HEK293T (cell line): ENCODE measurements at regions not wholly inside any gene's neighbourhood (a gene's known extent, or its start where the extent isn't known, plus 50 kb on each side); places are given as distances from the start of the nearest gene placed in this dataset.

Experiments used
- CTCF ChIA-PET: fragments of 350-600 bp; formaldehyde crosslinking; extraction: SDS; loops from one replicate; lab custom pipeline; 2021; ENCODE audit warnings: antibody characterized with exemption, inconsistent platforms; lab: Yijun Ruan, JAX
- POLR2A ChIA-PET: fragments of 350-600 bp; formaldehyde crosslinking; extraction: SDS; loops from one replicate; lab custom pipeline; 2020; ENCODE audit warnings: antibody characterized with exemption, inconsistent platforms; lab: Yijun Ruan, JAX
- DNase-seq: peaks from one replicate; pipeline ENCODE4 v3.0.0; 2012; ENCODE audit warnings: mixed read lengths; ENCODE audit errors: extremely low spot score
- ARNT ChIP-seq: fragments of 450-650 bp; IDR thresholded peaks from 2 replicates; pipeline ENCODE4 v1.6.1; 2017; ENCODE audit warnings: mild to moderate bottlenecking
- BHLHE40 ChIP-seq: fragments of 450-650 bp; IDR thresholded peaks from 2 replicates; pipeline ENCODE4 v1.6.1; 2016; ENCODE audit warnings: mild to moderate bottlenecking, moderate library complexity, borderline replicate concordance
- CTBP1 ChIP-seq: fragments of 450-650 bp; IDR thresholded peaks from 2 replicates; pipeline ENCODE4 v1.6.1; 2016; ENCODE audit warnings: borderline replicate concordance
- ELF4 ChIP-seq: fragments of 450-650 bp; IDR thresholded peaks from 2 replicates; pipeline ENCODE4 v1.6.1; 2017; ENCODE audit warnings: antibody characterized with exemption
- FOXA1 ChIP-seq: fragments of 450-650 bp; IDR thresholded peaks from 2 replicates; pipeline ENCODE4 v1.6.1; 2016; ENCODE audit warnings: mild to moderate bottlenecking
- FOXK2 ChIP-seq: fragments of 450-650 bp; IDR thresholded peaks from 2 replicates; pipeline ENCODE4 v1.6.1; 2016; ENCODE audit warnings: mild to moderate bottlenecking
- FOXM1 ChIP-seq: fragments of 450-650 bp; IDR thresholded peaks from 2 replicates; pipeline ENCODE4 v1.6.1; 2017; ENCODE audit warnings: mild to moderate bottlenecking, borderline replicate concordance
- HDGF ChIP-seq: fragments of 450-650 bp; IDR thresholded peaks from 2 replicates; pipeline ENCODE4 v1.6.1; 2017; ENCODE audit warnings: antibody characterized with exemption, borderline replicate concordance
- L3MBTL2 ChIP-seq: fragments of 450-650 bp; conservative IDR thresholded peaks from 2 replicates; pipeline ENCODE4 v1.6.1; 2016; ENCODE audit warnings: mild to moderate bottlenecking
- LEF1 ChIP-seq: fragments of 450-650 bp; IDR thresholded peaks from 2 replicates; pipeline ENCODE4 v1.6.1; 2017; ENCODE audit warnings: mild to moderate bottlenecking, borderline replicate concordance
- NFRKB ChIP-seq: fragments of 450-650 bp; IDR thresholded peaks from 2 replicates; pipeline ENCODE4 v1.6.1; 2016; ENCODE audit warnings: mild to moderate bottlenecking, moderate library complexity
- SP1 ChIP-seq: fragments of 450-650 bp; IDR thresholded peaks from 2 replicates; pipeline ENCODE4 v1.6.1; 2017
- SUZ12 ChIP-seq: fragments of 450-650 bp; IDR thresholded peaks from 2 replicates; pipeline ENCODE4 v1.6.1; 2016; ENCODE audit warnings: mild to moderate bottlenecking
- TARDBP ChIP-seq: fragments of 450-650 bp; IDR thresholded peaks from 2 replicates; pipeline ENCODE4 v1.6.1; 2016
- ZNF384 ChIP-seq: fragments of 450-650 bp; IDR thresholded peaks from 2 replicates; pipeline ENCODE4 v1.6.1; 2016
- TF ChIP-seq, protein P1 (sequence below): fragments of 450-650 bp; IDR thresholded peaks from 2 replicates; pipeline ENCODE4 v1.6.1; 2016

DNA sequence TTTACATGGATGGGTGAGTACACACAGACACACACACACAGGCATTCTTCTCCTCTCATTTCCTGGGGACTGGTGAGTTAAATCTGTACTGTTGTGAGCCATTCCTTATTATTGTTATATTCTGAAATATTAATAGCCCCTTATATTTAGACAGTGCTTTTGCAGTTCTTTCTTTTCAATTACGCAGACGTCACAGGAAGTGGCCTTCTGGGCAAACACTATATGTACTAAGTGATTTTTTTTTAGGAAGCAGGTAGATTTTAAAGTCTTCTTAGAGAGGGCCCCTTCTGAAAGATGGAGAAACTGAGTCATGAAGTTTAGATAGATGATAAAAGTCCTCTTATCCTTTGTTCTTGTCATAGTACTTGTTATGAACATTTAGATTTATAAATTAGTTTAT, 1213.6 kb downstream of the VRK1 start:
- POLR2A ChIA-PET = no interaction called here
- TF ChIP-seq NFRKB (no peak), FOXK2 (no peak), FOXA1 (no peak), BHLHE40 (no peak), CTBP1 (no peak), TARDBP (no peak), SP1 (no peak)
- no peak for DNase-seq
- CTCF ChIA-PET = no interaction called here

DNA sequence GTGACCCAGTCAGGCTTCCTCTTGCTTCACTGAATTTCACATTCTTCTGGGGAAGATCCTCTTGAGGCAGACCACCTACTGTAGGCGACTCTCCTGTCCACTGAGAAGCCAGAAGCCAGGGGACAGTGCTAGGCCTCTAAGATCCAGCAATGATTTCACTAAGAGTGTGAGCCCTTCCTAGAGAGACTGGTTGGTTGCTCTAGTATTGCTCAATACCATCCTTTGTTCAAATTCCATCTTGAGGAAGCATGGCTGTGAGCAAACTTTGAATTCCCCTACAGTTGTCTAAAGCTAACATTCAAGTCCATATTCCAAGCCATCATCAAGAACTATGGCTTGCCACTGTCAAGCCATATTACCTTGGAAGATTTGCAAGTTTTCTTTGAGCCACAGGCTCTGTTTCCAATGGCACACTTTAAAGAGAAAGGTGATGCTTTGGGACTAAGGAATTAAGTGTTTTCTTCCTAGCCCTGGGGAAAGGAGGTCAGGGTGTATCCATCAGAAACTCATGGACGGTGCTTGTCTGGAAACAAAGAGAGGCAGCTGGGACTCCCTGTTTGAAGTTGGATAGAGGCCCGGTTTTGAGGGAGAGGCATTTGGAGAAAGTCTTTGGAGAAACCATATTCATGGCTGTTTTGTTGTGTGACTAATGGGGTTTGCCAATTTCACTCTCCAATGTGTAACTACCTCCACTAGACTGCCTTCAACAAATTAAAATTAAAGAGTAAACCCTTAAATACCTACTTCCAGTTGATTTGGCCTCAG, 1217.9 kb downstream of the VRK1 start:
- POLR2A ChIA-PET = no interaction called here
- TF ChIP-seq NFRKB (no peak), HDGF (no peak), L3MBTL2 (no peak), LEF1 (no peak), SP1 (no peak), ARNT (no peak), FOXA1 (no peak), ZNF384 (no peak), BHLHE40 (no peak), CTBP1 (no peak), FOXM1 (no peak), ELF4 (no peak), SUZ12 (no peak), FOXK2 (no peak), TARDBP (no peak)
- TF ChIP-seq, protein P1, sequence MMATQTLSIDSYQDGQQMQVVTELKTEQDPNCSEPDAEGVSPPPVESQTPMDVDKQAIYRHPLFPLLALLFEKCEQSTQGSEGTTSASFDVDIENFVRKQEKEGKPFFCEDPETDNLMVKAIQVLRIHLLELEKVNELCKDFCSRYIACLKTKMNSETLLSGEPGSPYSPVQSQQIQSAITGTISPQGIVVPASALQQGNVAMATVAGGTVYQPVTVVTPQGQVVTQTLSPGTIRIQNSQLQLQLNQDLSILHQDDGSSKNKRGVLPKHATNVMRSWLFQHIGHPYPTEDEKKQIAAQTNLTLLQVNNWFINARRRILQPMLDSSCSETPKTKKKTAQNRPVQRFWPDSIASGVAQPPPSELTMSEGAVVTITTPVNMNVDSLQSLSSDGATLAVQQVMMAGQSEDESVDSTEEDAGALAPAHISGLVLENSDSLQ = no peak
- no peak for DNase-seq
- CTCF ChIA-PET = no interaction called here

- ChIA-PET CTCF (no interaction called here), POLR2A (no interaction called here)
- no peak for DNase-seq
- no peak for TF ChIP-seq HDGF
- no peak for TF ChIP-seq LEF1
- TF ChIP-seq, protein P1 = no peak
- no peak for TF ChIP-seq SP1
- TF ChIP-seq FOXA1 = no peak
- TF ChIP-seq TARDBP = no peak
- TF ChIP-seq FOXM1 = no peak
- TF ChIP-seq BHLHE40 = no peak
- no peak for TF ChIP-seq ELF4
- no peak for TF ChIP-seq CTBP1
- no peak for TF ChIP-seq ARNT
Measured at GRCh38 chr14:98015921-98016320, 1218.7 kb downstream of the VRK1 start.

- ChIA-PET POLR2A (interaction anchor here (0.6 kb wide), 1 partner anchor 93 kb away, joined by 3 read pairs; no protein-coding TSS in a partner anchor), CTCF (no interaction called here)
Measured at GRCh38 chr14:98018628-98019027, 1221.4 kb downstream of the VRK1 start.

GRCh38 chr14:98022541-98023520, 1225.6 kb downstream of the VRK1 start:
- no peak for TF ChIP-seq SP1
- ChIA-PET POLR2A (no interaction called here), CTCF (interaction anchor here (0.5 kb wide), 1 partner anchor 14 kb away, joined by 3 read pairs; no protein-coding TSS in a partner anchor)
- no peak for DNase-seq

More at GRCh38 chr14:98018628-98019027, 1221.4 kb downstream of the VRK1 start:
- no peak for DNase-seq
- TF ChIP-seq BHLHE40 = no peak
- no peak for TF ChIP-seq NFRKB
- TF ChIP-seq SP1 = no peak
- TF ChIP-seq L3MBTL2 = no peak
- TF ChIP-seq LEF1 = no peak
- TF ChIP-seq, protein P1 = no peak
- TF ChIP-seq SUZ12 = no peak
- TF ChIP-seq FOXM1 = no peak
- TF ChIP-seq ZNF384 = no peak
- no peak for TF ChIP-seq FOXA1
- no peak for TF ChIP-seq ARNT
- no peak for TF ChIP-seq ELF4
- no peak for TF ChIP-seq FOXK2
- no peak for TF ChIP-seq TARDBP
- no peak for TF ChIP-seq CTBP1
- no peak for TF ChIP-seq HDGF

DNA sequence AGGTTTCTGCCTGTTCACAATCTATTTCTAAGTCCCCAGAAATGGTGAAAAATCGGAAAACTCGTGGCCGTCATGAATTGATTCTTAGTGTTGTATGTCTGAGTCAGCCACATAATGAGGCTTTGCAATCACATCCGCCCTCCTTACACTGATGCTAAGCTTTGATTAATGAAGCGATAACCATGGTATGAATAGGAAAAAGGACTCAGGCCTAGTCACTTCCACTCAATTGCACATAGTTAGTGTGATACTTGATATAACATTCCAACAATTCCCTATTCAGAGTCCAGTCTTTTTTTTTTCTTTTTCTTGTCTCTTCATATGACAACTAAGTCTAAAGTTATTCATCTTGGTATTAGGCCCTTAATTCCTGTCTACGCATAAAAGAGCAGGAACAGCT, 1231.0 kb downstream of the VRK1 start:
- ChIA-PET CTCF (no interaction called here), POLR2A (no interaction called here)
- TF ChIP-seq ELF4 = no peak
- TF ChIP-seq FOXM1 = no peak
- no peak for TF ChIP-seq FOXK2
- no peak for DNase-seq
